Adipocyte (in vitro differentiated cells): ENCODE measurements at regions not wholly inside any gene's neighbourhood (a gene's known extent, or its start where the extent isn't known, plus 50 kb on each side); places are given as distances from the start of the nearest gene placed in this dataset.

Source experiments
- DNase-seq: peaks from one replicate; pipeline ENCODE4 v3.0.0-alpha.2; 2015; ENCODE audit warnings: low read depth
- H3K27me3 ChIP-seq: replicated peaks from 2 replicates; pipeline ENCODE4 v1.7.0; 2013; ENCODE audit warnings: mild to moderate bottlenecking, low read length, moderate library complexity; ENCODE audit not compliant: control insufficient read depth, insufficient read depth
- H3K36me3 ChIP-seq: 2 replicates; pipeline ENCODE4 v1.7.0; 2013; ENCODE audit warnings: low read length, mild to moderate bottlenecking, moderate library complexity; ENCODE audit not compliant: control insufficient read depth, insufficient read depth, severe bottlenecking
- H3K4me1 ChIP-seq: 2 replicates; pipeline ENCODE4 v1.7.0; 2013; ENCODE audit warnings: mild to moderate bottlenecking, low read length, moderate library complexity; ENCODE audit not compliant: control insufficient read depth, insufficient read depth
- H3K4me3 ChIP-seq: 2 replicates; pipeline ENCODE4 v1.7.0; 2013; ENCODE audit warnings: mild to moderate bottlenecking, low read length, moderate library complexity
- H3K9ac ChIP-seq: 2 replicates; pipeline ENCODE4 v1.7.0; 2013; ENCODE audit warnings: mild to moderate bottlenecking, low read length, moderate library complexity
- H3K9me3 ChIP-seq: 2 replicates; pipeline ENCODE4 v1.7.0; 2013; ENCODE audit warnings: mild to moderate bottlenecking, low read length, moderate library complexity; ENCODE audit not compliant: control insufficient read depth

DNA sequence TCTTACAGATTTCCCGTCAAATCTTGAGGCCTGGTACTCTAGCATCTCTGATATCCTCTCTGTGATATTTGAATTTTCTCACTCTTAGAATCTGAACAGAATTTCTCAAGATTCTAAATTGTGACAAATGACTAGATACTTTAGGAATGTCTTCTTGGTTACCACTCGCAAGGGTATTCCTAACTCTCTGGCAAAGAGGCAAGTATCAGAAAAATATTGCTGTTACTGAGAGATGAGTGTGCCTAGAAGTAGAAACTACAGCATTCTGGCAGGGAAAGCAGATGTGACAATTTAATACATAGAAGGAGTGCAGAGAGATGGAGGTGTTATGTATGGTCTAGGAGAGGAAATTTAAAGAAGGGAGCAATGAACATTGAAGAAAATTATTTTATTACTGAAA lies 467.8 kb downstream of the LRIG3 start:
- DNase-seq, result peak; percentile 60
- Histone ChIP-seq H3K36me3 (no peaks in the 10 kb centered on the region), H3K9me3 (no peaks in the 10 kb centered on the region)

GRCh38 chr12:58453306-58453705 lies 467.0 kb downstream of the LRIG3 start:
- Histone ChIP-seq H3K4me3 (no peak overlapping the region), H3K4me1 (peaks cover 29% of the 10 kb centered on the region), H3K27me3 (no peaks in the 10 kb centered on the region), H3K9me3 (no peaks in the 10 kb centered on the region), H3K9ac (peak overlapping the region; percentile 46), H3K36me3 (no peaks in the 10 kb centered on the region)
- peak; percentile 10 for DNase-seq

More for the DNA sequence above, 467.8 kb downstream of the LRIG3 start:
- peaks cover 29% of the 10 kb centered on the region for H3K4me1 ChIP-seq
- no peaks in the 10 kb centered on the region for H3K27me3 ChIP-seq
- H3K9ac ChIP-seq, result peak overlapping the region; percentile 46
- H3K4me3 ChIP-seq, result no peak overlapping the region

DNA sequence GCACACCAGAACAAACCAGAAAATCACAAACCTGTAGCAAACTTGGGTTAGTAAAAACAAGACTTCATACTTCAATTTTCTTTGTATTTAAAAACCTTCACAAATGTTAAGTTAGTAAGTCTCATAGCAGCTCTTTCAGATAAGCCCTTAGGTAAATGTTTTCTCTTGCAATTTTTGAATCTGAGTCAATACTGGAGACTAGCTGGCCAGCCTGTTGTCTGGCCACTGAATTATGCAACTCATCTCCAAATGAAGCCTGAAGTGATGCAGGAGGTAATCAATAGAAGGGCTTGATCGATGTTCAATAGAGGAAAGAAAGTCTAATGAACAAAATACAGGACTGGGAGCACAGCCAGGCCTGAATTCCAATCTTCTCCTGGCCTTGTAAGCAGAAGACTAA lies 465.2 kb downstream of the LRIG3 start:
- no peaks in the 10 kb centered on the region for H3K27me3 ChIP-seq
- H3K9ac ChIP-seq, result no peak overlapping the region
- peak; percentile 37 for DNase-seq
- no peaks in the 10 kb centered on the region for H3K36me3 ChIP-seq
- H3K9me3 ChIP-seq, result no peaks in the 10 kb centered on the region
- H3K4me1 ChIP-seq, result peaks cover 29% of the 10 kb centered on the region
- no peak overlapping the region for H3K4me3 ChIP-seq

DNA sequence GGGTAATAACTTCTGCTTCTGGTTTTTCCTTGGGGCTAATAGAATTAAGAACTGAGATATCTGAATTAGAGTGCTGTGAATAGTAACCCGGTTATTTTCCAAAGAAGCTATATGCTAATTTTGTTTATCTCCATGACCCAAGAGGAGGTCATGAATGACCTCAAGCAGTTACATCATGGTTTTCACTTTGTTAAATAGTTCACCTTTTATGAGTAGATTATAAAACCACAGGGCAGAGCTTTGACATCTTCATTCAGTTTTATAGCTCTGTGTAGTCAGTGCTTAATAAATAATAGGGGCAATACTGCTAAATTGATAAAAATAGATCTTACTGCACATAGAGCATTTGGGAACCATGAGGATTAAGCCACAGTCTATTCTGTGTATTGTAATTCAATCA lies 462.2 kb downstream of the LRIG3 start:
- DNase-seq, result no peak
- H3K9ac ChIP-seq, result no peak overlapping the region
- no peaks in the 10 kb centered on the region for H3K27me3 ChIP-seq
- H3K4me1 ChIP-seq, result peaks cover 13% of the 10 kb centered on the region
- H3K36me3 ChIP-seq, result no peaks in the 10 kb centered on the region
- H3K4me3 ChIP-seq, result no peak overlapping the region
- H3K9me3 ChIP-seq, result no peaks in the 10 kb centered on the region

DNA sequence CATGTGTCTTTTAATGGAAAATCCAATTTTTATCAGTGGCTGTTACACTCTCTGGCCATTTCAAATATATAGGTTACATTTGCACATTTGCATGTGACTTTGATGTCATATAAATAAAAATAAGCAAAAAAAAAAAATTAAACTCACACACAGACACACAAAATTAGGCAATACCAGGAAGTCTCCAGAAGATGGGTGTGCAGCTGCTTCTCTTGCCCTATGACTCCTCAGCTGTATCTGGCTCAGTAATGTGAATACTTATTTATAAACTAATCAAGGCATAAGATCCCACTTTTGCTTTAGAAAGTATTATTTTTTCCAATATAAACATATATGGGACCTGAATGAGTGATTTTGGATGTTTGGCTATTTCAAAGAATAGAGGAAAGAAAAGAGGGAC lies 461.1 kb downstream of the LRIG3 start:
- Histone ChIP-seq H3K4me3 (no peak overlapping the region), H3K9ac (no peak overlapping the region), H3K36me3 (no peaks in the 10 kb centered on the region), H3K9me3 (no peaks in the 10 kb centered on the region), H3K4me1 (peaks cover 11% of the 10 kb centered on the region), H3K27me3 (no peaks in the 10 kb centered on the region)
- peak; percentile 3 for DNase-seq

GRCh38 chr12:58463051-58463450 lies 457.3 kb downstream of the LRIG3 start:
- Histone ChIP-seq H3K27me3 (no peaks in the 10 kb centered on the region), H3K4me3 (no peak overlapping the region), H3K9me3 (peaks cover 4% of the 10 kb centered on the region), H3K9ac (no peak overlapping the region), H3K4me1 (peaks cover 9% of the 10 kb centered on the region), H3K36me3 (no peaks in the 10 kb centered on the region)
- no peak for DNase-seq

DNA sequence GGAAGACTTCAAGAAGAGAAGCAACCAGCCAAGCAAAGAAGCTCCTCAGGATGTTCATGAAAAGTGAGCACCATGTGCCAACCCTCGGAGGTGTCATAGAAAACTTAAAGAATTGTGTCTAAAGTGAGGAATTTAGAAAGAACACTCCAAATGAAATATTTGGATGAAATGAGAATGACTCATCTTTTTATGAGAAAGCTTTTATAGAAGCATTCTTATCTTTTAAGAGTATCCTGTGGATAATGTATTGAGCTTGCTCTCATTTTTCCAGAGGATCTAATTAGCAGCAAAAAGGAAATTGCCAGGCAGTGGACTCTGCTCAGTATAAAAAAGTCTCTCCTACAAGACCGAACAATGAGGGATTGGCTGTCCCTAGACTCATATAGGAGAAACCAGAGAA lies 454.9 kb downstream of the LRIG3 start:
- H3K9me3 ChIP-seq, result peaks cover 4% of the 10 kb centered on the region
- DNase-seq, result no peak
- no peak overlapping the region for H3K9ac ChIP-seq
- peaks cover 9% of the 10 kb centered on the region for H3K4me1 ChIP-seq
- no peaks in the 10 kb centered on the region for H3K36me3 ChIP-seq
- no peak overlapping the region for H3K4me3 ChIP-seq
- H3K27me3 ChIP-seq, result no peaks in the 10 kb centered on the region

DNA sequence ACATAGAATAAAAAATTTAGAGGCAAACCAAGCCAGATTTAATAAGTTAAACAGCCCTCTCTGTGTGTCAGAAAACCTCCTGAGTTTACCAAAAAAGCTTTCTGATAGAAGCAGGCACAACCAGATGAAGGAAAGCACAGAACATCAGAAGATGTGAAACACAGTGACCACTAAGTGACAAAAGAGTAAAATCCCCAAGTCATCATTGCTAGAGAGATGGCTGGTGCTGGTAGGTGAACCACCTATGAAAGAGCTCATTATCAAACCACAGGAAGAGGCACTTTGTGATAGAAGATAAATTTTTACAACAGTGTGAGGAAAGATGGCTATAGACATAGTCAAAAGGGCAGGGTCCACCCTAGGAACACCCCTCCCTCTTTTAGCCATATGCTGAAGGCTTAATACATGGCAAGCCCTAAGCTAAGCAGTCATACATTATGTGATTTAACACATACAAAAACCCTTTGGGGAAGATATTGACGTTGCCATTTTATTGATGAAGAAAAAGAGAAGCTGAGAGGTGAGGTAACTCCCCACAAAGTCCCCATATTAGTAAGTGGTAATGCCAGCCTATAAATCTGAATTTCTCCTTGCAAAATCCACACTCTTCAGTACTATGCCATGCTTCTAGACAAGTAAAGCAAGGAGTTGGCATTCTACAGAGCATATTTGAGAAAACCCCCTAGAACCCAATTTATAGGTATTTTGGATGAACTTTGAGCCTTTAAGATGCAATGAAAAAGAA lies 449.9 kb downstream of the LRIG3 start:
- no peak for DNase-seq
- Histone ChIP-seq H3K36me3 (no peaks in the 10 kb centered on the region), H3K27me3 (no peaks in the 10 kb centered on the region), H3K9ac (no peak overlapping the region), H3K4me1 (peaks cover 3% of the 10 kb centered on the region), H3K4me3 (no peak overlapping the region), H3K9me3 (peaks cover 4% of the 10 kb centered on the region)

GRCh38 chr12:58479401-58479800 lies 440.9 kb downstream of the LRIG3 start:
- no peak for DNase-seq
- no peaks in the 10 kb centered on the region for H3K9me3 ChIP-seq

GRCh38 chr12:58481811-58482210 lies 438.5 kb downstream of the LRIG3 start:
- Histone ChIP-seq H3K27me3 (no peaks in the 10 kb centered on the region), H3K36me3 (no peaks in the 10 kb centered on the region), H3K9ac (no peak overlapping the region), H3K4me3 (no peak overlapping the region), H3K4me1 (peaks cover 27% of the 10 kb centered on the region), H3K9me3 (no peaks in the 10 kb centered on the region)
- no peak for DNase-seq

More at GRCh38 chr12:58479401-58479800, 440.9 kb downstream of the LRIG3 start:
- Histone ChIP-seq H3K4me3 (no peak overlapping the region), H3K36me3 (no peaks in the 10 kb centered on the region), H3K4me1 (peaks cover 27% of the 10 kb centered on the region), H3K27me3 (no peaks in the 10 kb centered on the region), H3K9ac (no peak overlapping the region)

DNA sequence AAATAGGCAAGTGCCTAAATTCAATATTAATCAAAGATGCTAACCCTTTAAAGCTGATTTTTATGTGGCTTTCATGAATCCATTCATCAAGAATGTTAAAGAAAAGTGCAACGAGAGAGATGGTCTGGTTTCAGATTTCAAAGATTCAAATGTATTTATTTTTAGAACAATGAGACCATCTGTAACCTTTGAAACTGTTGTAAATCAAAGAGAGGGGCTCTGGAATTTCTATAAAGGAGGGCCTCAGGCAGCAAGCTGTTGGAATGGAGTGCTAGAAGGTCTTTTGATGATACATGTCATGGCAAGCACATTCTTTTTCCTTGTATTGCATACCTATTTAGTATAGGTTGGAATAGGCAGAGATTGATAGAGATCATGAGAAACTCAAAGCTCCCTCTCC lies 433.0 kb downstream of the LRIG3 start:
- no peak for DNase-seq
- Histone ChIP-seq H3K9ac (peak overlapping the region; percentile 28), H3K4me1 (peaks cover 22% of the 10 kb centered on the region), H3K36me3 (no peaks in the 10 kb centered on the region), H3K9me3 (no peaks in the 10 kb centered on the region), H3K4me3 (no peak overlapping the region), H3K27me3 (no peaks in the 10 kb centered on the region)

- H3K9me3 ChIP-seq, result no peaks in the 10 kb centered on the region
- H3K4me3 ChIP-seq, result no peak overlapping the region
- DNase-seq, result peak; percentile 56
- no peaks in the 10 kb centered on the region for H3K36me3 ChIP-seq
- no peaks in the 10 kb centered on the region for H3K27me3 ChIP-seq
- H3K4me1 ChIP-seq, result peaks cover 22% of the 10 kb centered on the region
- H3K9ac ChIP-seq, result peak overlapping the region; percentile 28
Observed at GRCh38 chr12:58487678-58488161, 432.6 kb downstream of the LRIG3 start.
